NB4 (cell line): ENCODE measurements at regions not wholly inside any gene's neighbourhood (a gene's known extent, or its start where the extent isn't known, plus 50 kb on each side); places are given as distances from the start of the nearest gene placed in this dataset.

Source experiments
- DNase-seq: peaks from one replicate; pipeline ENCODE4 v3.0.0; 2010; ENCODE audit warnings: low read depth
- H3K4me3 ChIP-seq: one replicate; pipeline ENCODE4 v1.5.1; 2011; ENCODE audit warnings: mild to moderate bottlenecking, low read depth, low read length, moderate library complexity
- CTCF ChIP-seq: IDR thresholded peaks from one replicate; pipeline ENCODE4 v1.5.1; 2012; ENCODE audit warnings: low read depth, low read length
- MAX ChIP-seq: IDR thresholded peaks from 2 replicates; pipeline ENCODE4 v1.6.1; 2011; ENCODE audit warnings: low read depth, low read length
- MYC ChIP-seq: IDR thresholded peaks from 2 replicates; pipeline ENCODE4 v1.6.1; 2011; ENCODE audit warnings: low read depth, low read length
- POLR2A ChIP-seq: IDR thresholded peaks from 2 replicates; pipeline ENCODE4 v1.6.1; 2011; ENCODE audit warnings: mild to moderate bottlenecking; ENCODE audit not compliant: insufficient read length; ENCODE audit errors: extremely low read depth

GRCh38 chr3:181862502-181862901, 150.8 kb downstream of the SOX2 start:
- no peak overlapping the region for H3K4me3 ChIP-seq
- TF ChIP-seq CTCF, result no peak
- no peak for TF ChIP-seq MYC
- no peak for TF ChIP-seq POLR2A
- no peak for TF ChIP-seq MAX
- DNase-seq, result no peak

GRCh38 chr3:181868576-181869082, 156.9 kb downstream of the SOX2 start:
- H3K4me3 ChIP-seq, result no peak overlapping the region
- TF ChIP-seq POLR2A (no peak), MAX (no peak), CTCF (no peak), MYC (no peak)
- DNase-seq, result no peak

- no peak for DNase-seq
- H3K4me3 ChIP-seq, result no peak overlapping the region
Observed at GRCh38 chr3:181872887-181873286, 161.2 kb downstream of the SOX2 start.

GRCh38 chr3:181879926-181880325, 168.2 kb downstream of the SOX2 start:
- H3K4me3 ChIP-seq, result no peak overlapping the region
- TF ChIP-seq MAX (no peak), POLR2A (no peak), CTCF (no peak)
- no peak for DNase-seq

More at GRCh38 chr3:181872887-181873286, 161.2 kb downstream of the SOX2 start:
- TF ChIP-seq CTCF (no peak), MAX (no peak), POLR2A (no peak), MYC (no peak)

- TF ChIP-seq POLR2A, result no peak
- DNase-seq, result no peak
- H3K4me3 ChIP-seq, result no peak overlapping the region
Observed at GRCh38 chr3:181880331-181880730, 168.6 kb downstream of the SOX2 start.

GRCh38 chr3:181881749-181882148, 170.0 kb downstream of the SOX2 start:
- H3K4me3 ChIP-seq, result no peak overlapping the region
- TF ChIP-seq CTCF, result no peak
- TF ChIP-seq MAX, result no peak
- TF ChIP-seq POLR2A, result no peak
- TF ChIP-seq MYC, result no peak
- no peak for DNase-seq
